Breast epithelium (tissue), 3 donors: ENCODE measurements at regions not wholly inside any gene's neighbourhood (a gene's known extent, or its start where the extent isn't known, plus 50 kb on each side); places are given as distances from the start of the nearest gene placed in this dataset.

ENCODE experiments used
- POLR2A ChIP-seq: fragments of 450-650 bp; IDR thresholded peaks from one replicate; pipeline ENCODE4 v1.6.1; 2016; ENCODE audit warnings: antibody characterized with exemption, mild to moderate bottlenecking, moderate library complexity
- TF ChIP-seq, protein P1 (sequence below), 3 donors: fragments of 450-650 bp; IDR thresholded peaks; one replicate each; pipeline ENCODE4 v1.5.1; 2016 to 2017; ENCODE audit warnings: antibody characterized with exemption in 3 of 3, mild to moderate bottlenecking in 3 of 3, moderate library complexity in 3 of 3

- TF ChIP-seq POLR2A = no peak
- TF ChIP-seq, protein P1, sequence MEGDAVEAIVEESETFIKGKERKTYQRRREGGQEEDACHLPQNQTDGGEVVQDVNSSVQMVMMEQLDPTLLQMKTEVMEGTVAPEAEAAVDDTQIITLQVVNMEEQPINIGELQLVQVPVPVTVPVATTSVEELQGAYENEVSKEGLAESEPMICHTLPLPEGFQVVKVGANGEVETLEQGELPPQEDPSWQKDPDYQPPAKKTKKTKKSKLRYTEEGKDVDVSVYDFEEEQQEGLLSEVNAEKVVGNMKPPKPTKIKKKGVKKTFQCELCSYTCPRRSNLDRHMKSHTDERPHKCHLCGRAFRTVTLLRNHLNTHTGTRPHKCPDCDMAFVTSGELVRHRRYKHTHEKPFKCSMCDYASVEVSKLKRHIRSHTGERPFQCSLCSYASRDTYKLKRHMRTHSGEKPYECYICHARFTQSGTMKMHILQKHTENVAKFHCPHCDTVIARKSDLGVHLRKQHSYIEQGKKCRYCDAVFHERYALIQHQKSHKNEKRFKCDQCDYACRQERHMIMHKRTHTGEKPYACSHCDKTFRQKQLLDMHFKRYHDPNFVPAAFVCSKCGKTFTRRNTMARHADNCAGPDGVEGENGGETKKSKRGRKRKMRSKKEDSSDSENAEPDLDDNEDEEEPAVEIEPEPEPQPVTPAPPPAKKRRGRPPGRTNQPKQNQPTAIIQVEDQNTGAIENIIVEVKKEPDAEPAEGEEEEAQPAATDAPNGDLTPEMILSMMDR (IDR thresholded peaks at IDR 0.05) = no peak
Measured at GRCh38 chr3:64927689-64928088, 239.9 kb upstream of the ADAMTS9 start.
